HG02970 (cell line): ENCODE measurements at regions not wholly inside any gene's neighbourhood (a gene's known extent, or its start where the extent isn't known, plus 50 kb on each side); places are given as distances from the start of the nearest gene placed in this dataset.
"Not testable (repeated sequence)": the region's sequence is repeated elsewhere in the genome, so short reads cannot be mapped to it uniquely, and the experiment has no call there.

Experiments used
- ATAC-seq: cut with Tn5 transposase; IDR thresholded peaks from one replicate; pipeline ENCODE4 v1.9.1; 2021; ENCODE audit warnings: mild to moderate bottlenecking, moderate library complexity, moderate number of reproducible peaks; ENCODE audit not compliant: unreplicated experiment, low FRiP score

DNA sequence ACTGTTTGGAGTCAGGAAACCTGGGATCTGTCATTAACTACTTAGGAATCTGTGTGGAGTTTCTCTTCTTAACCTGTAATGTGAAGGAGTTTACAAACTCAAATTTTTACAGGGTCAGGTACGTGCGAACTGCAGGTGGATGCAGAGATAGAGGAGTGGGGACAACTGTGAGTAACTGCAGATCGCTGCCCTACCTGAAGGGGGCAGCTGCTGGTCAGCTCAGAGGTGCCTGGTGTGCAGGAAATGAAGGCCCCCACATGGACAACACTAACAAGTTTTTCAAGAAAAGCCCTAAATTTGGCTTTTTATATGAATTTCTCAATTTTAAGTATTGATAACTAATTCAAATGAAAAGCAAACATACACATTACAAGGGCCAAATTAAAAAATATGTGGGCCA lies 380.0 kb downstream of the REEP3 start:
- ATAC-seq, result peak; percentile 54

DNA sequence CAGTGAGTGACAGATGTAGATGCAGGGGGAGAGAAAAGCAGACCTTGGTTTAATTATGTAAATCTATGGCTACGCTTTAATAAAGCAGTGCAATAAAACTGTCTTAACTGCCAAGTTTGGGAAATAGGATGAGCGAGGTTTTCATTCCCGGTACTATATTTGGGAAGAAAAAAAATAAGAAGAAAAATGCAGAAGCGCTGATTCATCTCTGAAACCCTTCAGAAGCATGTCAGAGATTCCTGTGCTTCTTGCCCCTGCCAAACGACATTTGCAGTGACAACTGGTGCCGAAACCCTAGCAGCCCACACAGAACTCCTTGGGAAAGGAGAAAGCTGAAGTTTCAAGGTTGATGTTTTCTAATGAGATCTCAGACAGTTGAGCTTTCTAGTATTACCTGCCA lies 380.7 kb downstream of the REEP3 start:
- ATAC-seq, result no peak

DNA sequence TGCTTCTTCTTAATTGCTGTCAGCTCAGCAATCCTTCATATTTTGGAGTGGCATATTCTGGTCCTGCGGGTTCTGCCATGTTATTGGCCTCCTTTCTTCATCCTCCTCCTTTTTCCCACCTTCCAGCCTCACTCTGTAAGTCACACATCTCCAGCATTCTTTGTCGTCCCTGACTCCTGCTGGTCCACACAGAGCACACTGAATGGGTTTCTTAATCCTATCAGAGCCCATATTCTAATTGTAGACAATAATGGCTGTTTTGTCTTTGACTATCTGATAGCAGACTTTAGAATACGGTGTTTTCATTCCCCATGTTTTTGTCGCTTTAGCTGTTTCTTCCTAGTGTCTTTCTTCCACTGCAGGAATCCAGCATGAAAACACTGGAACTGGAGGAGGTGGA lies 389.6 kb downstream of the REEP3 start:
- ATAC-seq, result no peak

DNA sequence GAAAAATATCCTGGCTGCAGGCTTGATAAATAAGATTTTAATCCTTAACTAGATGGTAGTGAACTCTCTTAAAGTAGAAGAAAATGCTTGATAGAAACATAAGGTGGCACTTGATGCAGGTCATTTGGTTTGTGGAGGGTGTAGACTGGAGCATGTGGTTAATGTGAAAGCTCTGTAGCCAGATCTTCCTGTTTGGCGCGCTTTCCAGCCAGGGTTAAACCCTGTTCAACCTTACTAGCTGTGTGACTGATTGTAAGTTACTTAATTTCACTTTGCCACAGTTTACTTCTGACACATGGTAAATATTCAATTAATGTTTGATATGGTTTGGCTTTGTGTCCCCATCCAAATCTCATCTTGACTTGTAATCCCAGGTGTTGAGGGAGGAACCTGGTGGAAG lies 394.0 kb downstream of the REEP3 start:
- no peak for ATAC-seq

DNA sequence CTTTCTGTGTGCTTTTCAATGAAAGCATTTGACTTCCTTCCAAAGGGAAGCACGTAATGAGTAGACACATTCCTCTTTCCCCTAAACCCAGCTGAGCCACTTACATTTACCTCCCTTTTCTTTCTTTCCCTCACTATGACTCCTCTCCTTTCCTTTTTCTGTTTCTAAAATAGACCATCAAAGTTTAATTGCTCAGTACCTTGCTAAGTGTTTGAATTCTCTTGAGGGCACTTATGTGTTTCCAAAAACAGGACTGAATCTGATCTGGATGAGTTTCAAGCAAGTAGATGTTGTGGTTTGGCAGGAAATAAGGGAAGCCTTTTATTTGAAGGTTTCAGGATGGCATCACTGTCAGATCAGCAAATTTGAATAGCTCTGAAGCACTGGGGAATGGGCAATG lies 396.2 kb downstream of the REEP3 start:
- ATAC-seq, result no peak

DNA sequence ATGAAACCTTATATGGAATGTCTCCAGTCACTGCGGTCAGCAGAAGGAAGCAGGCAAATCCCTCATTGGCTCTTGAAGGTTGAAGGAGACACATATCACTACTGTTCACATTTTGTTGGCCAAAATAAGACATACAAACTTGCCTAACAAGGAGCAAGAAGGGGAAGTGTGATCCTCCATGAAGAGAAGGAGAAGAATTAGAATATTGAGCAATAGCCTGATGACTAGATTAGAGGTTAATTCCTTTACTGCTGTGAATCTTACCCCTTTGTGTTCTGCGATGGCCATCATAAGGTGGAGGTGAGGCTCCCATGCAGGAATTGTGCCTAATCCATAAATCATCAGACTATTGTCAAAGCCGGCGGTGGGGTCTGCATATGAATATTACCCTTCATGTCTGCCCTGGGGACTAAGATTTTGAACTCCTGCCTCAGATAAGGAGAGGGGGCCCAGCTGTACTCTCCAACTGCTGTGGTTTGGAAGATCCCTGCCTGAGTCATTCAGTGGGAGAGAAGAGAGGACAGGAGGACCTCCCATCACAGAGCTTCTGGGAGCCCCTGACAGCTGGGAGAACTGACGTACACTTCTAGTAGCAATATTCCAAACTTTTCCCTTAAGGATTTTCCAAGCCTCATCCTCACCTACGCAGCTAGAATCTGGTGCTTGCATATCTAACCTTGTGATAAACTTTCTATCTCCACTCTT lies 398.5 kb downstream of the REEP3 start:
- no peak for ATAC-seq

DNA sequence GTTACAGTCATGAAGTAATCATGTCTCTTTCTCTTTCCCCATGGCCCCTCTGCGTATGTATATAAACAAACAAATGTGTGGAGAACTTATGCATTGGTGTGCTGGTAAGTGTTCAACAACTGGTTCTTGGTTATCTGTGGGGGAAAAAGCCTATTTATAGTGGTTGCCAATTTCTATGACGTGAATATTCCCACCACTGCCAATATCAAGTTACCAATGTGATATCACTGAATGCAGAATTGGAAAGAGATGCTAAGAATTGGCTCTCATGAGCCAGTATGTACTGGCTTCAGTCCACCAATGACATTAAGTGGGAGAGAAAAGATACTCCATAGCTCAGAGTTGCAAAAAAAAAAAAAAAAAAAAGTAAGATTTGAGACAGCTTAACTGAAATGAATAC lies 399.7 kb downstream of the REEP3 start:
- no peak for ATAC-seq

DNA sequence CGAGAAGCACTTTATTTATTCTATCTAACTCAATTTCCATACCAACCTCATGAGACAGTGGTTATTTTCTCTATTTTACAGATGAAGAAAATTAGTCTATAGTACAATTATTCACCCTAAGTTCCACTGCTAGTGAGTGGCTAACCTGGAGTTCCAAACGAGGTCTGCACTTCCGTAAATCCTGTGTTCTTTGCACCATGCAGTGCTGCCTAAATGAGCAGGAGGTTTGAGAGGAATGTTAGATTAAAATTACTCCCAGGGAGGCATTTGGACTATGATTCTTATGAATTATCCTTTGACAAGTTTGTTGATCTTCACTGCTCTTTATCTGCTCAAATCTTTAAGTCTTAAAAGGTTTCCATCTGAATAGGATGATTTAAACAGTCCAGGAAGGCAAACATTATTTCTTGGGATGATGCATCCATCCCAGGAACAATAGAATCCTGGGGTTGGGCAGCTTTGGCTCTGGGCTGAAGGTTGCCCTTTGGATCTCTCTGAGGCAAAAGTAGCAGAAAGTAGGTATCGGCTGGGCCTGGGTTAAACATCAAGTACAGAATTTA lies 400.8 kb downstream of the REEP3 start:
- ATAC-seq, result no peak

DNA sequence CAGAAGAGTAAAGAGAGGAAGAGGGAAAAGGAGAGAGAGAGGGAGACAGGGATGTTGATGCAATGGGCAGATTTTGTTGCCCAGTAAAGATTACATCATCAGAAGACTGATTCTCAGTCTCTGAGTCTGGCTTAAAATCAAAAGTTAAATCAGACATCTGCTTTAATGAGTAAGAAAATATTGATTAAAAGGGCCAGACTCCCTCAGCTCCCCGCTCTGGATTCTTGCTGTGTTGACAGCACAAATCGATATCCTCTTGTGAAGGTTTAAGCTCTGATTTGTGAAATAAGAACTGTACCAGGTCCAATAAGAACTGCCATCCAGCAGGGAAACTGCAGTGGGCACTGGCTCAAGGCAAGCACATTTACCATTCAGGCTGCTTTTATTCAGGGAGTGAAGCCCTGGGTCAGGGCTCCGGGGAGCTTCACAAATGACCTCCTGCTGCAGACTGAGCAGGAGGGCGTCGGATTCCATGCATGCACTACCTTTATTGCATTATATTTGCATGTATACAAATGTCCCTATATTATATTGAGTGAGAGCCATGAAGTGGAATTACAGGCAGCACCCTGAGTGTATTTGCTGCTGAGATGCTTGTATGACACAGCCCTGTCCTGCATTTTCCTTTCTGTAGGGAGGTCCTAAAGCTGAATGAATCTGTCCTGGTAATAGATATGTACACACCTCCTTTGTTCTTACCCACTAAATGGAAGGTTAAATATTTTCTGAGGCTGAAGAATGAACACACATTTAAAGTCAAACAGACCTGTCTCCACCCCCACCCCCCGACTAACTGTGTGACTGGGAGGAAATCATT lies 401.5 kb downstream of the REEP3 start:
- no peak for ATAC-seq

DNA sequence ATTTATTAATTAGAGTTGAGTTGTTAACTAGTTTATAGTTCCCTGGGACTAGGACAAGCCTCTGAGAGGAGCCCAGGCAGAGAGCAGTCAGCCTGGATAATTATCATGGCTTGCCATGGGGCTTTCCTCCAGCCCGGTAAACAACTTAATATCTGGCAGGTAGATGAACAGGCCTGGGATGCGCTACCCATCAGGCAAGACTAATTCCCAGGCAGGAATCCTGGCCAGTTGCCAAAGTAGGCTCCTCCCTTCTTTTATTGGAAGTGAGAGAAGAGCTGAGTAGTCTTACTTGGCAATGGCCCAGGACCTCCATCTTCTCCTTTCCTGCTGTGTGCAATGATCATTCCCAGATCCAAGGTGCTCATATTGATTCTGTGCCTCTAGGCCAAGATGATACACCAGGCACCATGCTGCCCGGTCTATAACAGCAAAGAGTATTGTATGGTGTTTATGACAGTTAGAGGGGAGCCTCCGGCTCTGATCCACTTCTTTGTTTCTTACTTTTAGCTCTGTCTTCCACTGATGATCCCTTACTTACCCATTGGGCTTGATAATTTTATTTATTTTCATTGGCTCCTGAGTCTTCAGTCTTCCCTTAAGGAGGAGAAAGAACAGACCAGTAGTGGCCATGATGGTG lies 408.7 kb downstream of the REEP3 start:
- no peak for ATAC-seq

DNA sequence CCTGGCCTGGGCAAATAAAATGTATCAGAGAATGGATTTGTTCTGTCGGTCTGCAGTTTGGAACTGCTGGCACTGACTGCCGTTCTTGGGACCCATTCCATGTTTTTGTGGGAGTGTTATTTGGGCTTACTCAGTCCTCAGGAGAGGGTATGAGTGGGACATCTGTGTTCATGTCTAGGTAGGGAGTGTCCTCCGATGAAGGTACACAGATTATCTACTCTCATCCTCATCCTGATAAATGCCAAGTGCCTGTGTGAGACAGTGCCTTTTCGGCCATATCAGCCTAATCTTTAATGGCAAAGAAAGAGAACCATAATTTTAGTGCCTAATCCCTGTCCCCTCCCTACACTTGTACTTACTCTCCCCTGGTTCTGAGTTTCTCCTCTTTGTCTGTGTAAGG lies 409.4 kb downstream of the REEP3 start:
- ATAC-seq, result no peak

DNA sequence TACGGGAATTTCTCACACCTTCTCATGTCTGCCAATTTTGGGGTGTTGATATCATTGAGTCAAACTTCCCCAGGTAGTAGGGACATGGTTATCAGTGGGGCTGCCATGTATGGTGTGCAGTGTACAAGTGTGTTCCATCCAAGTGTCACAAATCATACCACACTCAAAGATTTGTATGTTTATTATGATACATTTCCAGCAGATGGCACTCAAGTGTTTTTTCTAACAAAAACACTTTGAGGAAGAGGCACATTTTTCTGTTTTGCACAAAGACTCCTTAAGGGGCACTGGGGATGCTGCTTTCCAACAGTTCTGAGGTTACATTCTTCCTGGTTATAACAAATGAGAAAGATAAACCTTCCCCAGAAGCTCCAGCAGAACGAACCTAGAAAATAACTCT lies 414.5 kb downstream of the REEP3 start:
- no peak for ATAC-seq

DNA sequence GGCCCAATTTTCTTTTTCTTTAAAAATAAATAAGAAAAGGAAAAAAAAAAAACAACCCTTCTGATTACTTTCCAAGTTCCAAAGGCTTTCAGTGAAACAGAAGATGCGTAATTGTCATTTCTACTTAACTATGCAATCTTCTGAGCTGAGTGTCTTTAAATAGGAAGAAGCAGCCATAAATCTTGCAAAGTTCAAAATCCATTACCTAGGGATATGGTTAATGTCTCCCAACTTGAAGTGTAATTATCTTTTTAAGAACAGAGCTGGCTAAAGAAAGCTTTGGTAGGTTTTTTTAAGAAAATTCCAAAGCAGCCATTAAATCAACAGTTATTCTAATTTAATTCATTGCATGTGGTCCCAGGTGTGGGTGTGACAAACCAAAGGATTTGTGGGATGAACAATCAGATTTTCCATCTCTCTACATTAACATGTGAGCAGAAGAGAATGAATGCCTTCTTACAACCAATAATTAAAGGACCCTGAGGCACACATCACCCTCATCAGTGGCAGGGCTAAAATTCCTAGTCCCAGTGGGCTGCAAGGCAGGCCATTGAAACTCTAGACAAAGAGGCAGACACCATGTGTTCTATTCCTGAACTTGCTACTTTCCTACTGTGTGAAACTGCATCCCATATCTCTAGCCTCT lies 419.2 kb downstream of the REEP3 start:
- ATAC-seq, result no peak

DNA sequence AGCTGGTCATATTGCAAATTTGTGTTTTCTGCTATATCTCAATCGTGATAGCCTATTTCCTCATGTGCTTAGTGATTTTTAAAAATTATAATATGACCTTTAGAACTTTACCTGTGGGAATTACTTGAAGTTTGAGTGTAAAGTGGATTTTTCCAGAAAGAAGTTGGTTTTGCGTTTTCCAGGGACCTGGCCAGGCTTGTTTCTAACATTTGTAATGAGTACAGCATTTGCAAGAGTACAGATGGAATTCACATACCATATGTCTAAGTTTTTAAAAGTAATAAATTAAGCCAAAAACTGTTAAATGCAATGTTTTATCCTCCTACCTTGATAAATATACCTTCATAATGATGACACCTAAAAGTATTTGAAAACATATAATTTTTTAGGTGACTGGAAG lies 443.2 kb downstream of the REEP3 start:
- no peak for ATAC-seq

DNA sequence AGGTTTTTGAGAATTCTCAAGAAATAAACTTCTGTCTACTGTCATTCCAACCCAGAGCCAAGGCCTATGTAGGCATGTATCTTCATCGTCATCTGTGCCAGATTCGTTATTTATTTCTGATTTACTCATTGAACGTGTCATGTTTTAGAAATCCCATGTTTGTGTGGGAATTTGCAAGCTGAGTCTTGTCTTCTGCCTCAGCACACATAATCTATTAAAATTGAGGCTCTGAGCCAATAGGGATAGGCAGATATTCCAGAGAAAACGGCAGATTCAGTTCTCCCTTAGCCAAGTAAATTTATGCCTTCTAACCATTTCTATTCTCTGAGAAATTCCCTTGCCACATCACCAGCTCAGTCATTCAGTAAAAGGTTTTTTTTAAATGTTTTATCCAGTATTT lies 444.6 kb downstream of the REEP3 start:
- ATAC-seq, result no peak

DNA sequence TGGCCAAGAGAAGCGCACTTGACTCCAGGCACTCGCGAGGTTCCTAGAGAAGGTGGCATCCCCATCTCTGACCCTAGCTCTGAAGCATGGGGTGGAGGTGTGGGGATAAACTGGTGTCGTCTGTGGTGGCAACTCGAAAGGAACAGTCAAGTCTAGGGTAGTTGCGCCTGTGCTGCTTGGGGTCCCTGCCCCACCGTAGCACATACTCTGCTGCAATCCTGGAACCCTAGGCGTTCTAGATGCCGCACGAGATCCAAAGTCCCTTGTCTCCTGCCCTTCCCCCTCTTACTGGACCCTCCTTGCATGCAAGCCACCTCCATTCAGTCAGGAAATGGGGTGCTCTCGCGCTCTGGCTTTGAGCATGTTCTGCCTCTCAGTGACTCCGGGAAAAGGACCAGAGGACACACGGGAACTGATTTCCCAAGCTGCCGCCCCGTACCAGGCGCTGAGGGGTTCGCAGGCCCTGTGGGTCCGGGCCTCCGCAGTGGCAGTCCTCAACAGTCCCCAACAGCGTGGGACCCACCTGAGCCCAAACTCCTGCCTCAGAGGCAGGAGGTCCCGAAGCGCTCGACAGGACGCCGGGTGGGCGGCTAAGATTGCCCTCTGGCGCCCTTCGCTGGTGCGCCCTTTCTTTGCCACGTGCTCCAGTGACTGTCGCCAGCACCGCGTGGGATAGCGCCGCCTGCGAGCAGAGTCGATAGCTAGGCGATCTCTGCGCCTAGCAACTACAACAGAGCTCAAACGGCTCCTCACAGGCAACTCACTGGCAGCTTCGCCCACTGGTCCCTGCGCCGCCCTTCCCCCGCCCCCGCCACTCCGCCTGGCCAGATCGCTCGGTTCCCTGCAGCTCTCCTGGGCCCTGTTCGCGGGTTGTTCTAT lies 452.0 kb downstream of the REEP3 start:
- ATAC-seq, result no peak

DNA sequence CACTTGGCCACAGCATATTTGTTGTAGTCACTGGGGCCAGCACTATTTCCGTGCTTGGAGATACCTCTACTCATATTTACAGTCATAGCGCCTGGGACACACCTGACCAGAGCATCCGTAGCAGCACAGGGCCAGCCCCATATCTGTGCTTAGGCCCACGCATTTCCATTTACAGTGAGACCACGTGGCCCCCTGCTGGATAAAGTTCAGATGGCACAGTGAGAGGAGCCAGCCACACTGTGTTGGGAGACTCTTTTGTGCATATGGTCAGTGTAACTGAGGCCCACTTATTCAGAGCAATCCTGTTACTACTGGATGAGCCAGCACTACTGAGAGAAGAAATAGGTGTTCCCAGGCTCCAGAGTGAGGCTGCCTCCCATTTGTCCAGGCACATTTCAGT lies 455.3 kb downstream of the REEP3 start:
- ATAC-seq, result no peak

DNA sequence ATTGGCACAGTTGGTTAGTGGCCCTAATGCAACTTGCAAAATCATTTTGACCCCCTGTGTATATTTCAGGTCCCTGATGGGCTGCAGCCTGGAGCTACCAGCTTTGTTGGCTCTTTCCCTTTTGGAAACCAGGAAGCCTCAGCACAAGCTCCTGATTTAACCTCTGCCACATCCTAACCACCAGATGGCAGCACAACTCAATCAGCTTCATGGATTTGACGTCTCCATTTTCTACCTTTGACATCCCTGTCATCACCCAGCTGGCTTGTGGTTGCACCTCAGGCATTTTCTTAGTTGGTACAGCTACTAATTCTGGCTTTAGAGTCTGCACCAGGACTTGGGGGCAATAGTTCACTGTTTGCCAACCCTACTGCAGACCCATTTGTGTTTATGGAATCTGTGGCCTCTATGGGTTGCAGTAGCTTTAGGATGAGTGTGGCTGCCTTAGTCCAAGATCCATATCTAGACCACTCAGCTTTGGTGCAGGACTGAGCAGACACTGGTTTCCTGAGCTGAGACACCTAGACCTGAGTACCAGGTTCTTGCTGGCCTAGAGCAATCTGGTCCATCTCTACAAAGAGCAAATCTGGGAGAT lies 456.2 kb downstream of the REEP3 start:
- ATAC-seq, result no peak

DNA sequence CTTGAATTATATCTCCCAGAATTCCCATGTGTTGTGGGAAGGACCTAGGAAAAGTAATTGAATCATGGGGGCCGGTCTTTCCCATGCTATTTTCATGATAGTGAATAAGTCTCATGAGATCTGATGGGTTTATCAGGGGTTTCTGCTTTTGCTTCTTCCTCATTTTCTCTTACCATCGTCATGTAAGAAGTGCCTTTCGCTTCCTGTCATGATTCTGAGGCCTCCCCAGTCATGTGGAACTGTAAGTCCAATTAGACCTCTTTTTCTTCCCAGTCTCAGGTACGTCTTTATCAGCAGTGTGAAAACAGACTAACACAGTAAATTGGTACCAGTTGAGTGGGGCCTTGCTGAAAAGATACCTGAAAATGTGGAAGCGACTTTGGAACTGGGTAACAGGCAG lies 459.7 kb downstream of the REEP3 start:
- not testable (repeated sequence) for ATAC-seq
